ENCODE measurements at regions not wholly inside any gene's neighbourhood (a gene's known extent, or its start where the extent isn't known, plus 50 kb on each side); places are given as distances from the start of the nearest gene placed in this dataset.

- Mint-ChIP-seq H3K36me3 (no peaks in the 10 kb centered on the region), H3K4me1 (no peaks in the 10 kb centered on the region), H3K4me3 (no peak overlapping the region), H3K27ac (no peak overlapping the region), H3K27me3 (ENCODE audit: low read depth in 3 of 3) (peaks cover 0 to 5% (median 0%) of the 10 kb centered on the region in 3 donors), H3K9me3 (peaks cover 4 to 25% (median 13%) of the 10 kb centered on the region in 7 donors)
- no peaks in the 10 kb centered on the region for H3K36me3 ChIP-seq (replicated peaks in 1 of 2; ENCODE audit: control insufficient read depth in 1 of 2, insufficient read depth in 2 of 2, low read length in 2 of 2)
- H3K9me3 ChIP-seq (replicated peaks in 1 of 2; ENCODE audit: control insufficient read depth in 1 of 2, insufficient read depth in 1 of 2, low read length in 2 of 2), result peaks cover 12 to 15% of the 10 kb centered on the region in 2 donors
- H3K9ac ChIP-seq (ENCODE audit: insufficient read depth, low read length, poor library complexity, severe bottlenecking), result no peak overlapping the region
- no peak overlapping the region for H2AFZ ChIP-seq (ENCODE audit: insufficient read depth, low read depth, low read length, poor library complexity, severe bottlenecking)
- 88% methylated on average over 2 of the region's 2 CpGs for WGBS (ENCODE audit: insufficient coverage)
- intact Hi-C loops (cut with micrococcal nuclease), result no loop called here
- H4K20me1 ChIP-seq (ENCODE audit: insufficient read depth, low read length), result no peaks in the 10 kb centered on the region
- H3K4me1 ChIP-seq (ENCODE audit: control insufficient read depth in 1 of 2, insufficient read depth in 2 of 2, low read length in 2 of 2), result no peaks in the 10 kb centered on the region
- no peak for TF ChIP-seq CTCF (IDR thresholded peaks at IDR 0.05)
- H3K27ac ChIP-seq (ENCODE audit: low read depth in 1 of 2, low read length in 2 of 2), result no peak overlapping the region
- no peaks in the 10 kb centered on the region for H3K79me2 ChIP-seq (ENCODE audit: insufficient read depth, low read length)
- H3K4me2 ChIP-seq (replicated peaks; ENCODE audit: extremely low read depth, low read length, poor library complexity, severe bottlenecking), result no peak overlapping the region
- no peak overlapping the region for H3K4me3 ChIP-seq (replicated peaks in 1 of 3; ENCODE audit: low read depth in 2 of 3, low read length in 3 of 3)
- H3K27me3 ChIP-seq (ENCODE audit: control insufficient read depth in 2 of 2, insufficient read depth in 2 of 2, low read length in 2 of 2), result no peaks in the 10 kb centered on the region
- DNase-seq, result no peak
Measured at GRCh38 chr5:114665551-114665950, 303.7 kb downstream of the KCNN2 start.

- intact Hi-C loops (cut with micrococcal nuclease), result no loop called here
Measured at GRCh38 chr5:114660791-114661190, 298.9 kb downstream of the KCNN2 start.

More at GRCh38 chr5:114660791-114661190, 298.9 kb downstream of the KCNN2 start:
- Histone ChIP-seq H3K79me2 (ENCODE audit: insufficient read depth, low read length) (no peaks in the 10 kb centered on the region), H4K20me1 (ENCODE audit: insufficient read depth, low read length) (no peaks in the 10 kb centered on the region), H3K27ac (ENCODE audit: low read depth in 1 of 2, low read length in 2 of 2) (no peak overlapping the region), H2AFZ (ENCODE audit: insufficient read depth, low read depth, low read length, poor library complexity, severe bottlenecking) (no peak overlapping the region), H3K4me2 (replicated peaks; ENCODE audit: extremely low read depth, low read length, poor library complexity, severe bottlenecking) (no peak overlapping the region), H3K36me3 (replicated peaks in 1 of 2; ENCODE audit: control insufficient read depth in 1 of 2, insufficient read depth in 2 of 2, low read length in 2 of 2) (no peaks in the 10 kb centered on the region), H3K27me3 (ENCODE audit: control insufficient read depth in 2 of 2, insufficient read depth in 2 of 2, low read length in 2 of 2) (no peaks in the 10 kb centered on the region), H3K9me3 (replicated peaks in 1 of 2; ENCODE audit: control insufficient read depth in 1 of 2, insufficient read depth in 1 of 2, low read length in 2 of 2) (peaks cover 7 to 18% of the 10 kb centered on the region in 2 donors), H3K9ac (ENCODE audit: insufficient read depth, low read length, poor library complexity, severe bottlenecking) (no peak overlapping the region), H3K4me3 (replicated peaks in 1 of 3; ENCODE audit: low read depth in 2 of 3, low read length in 3 of 3) (no peak overlapping the region), H3K4me1 (ENCODE audit: control insufficient read depth in 1 of 2, insufficient read depth in 2 of 2, low read length in 2 of 2) (no peaks in the 10 kb centered on the region)
- DNase-seq, result no peak
- Mint-ChIP-seq H3K9me3 (peaks cover 4 to 27% (median 14%) of the 10 kb centered on the region in 7 donors), H3K27ac (no peak overlapping the region), H3K27me3 (ENCODE audit: low read depth in 3 of 3) (peaks cover 0 to 8% (median 0%) of the 10 kb centered on the region in 3 donors), H3K36me3 (no peaks in the 10 kb centered on the region), H3K4me1 (no peaks in the 10 kb centered on the region), H3K4me3 (no peak overlapping the region)
- 60% methylated on average over 1 of the region's 1 CpG for WGBS (ENCODE audit: insufficient coverage)
- no peak for TF ChIP-seq CTCF (IDR thresholded peaks at IDR 0.05)
